GM19452 (cell line): ENCODE measurements at regions not wholly inside any gene's neighbourhood (a gene's known extent, or its start where the extent isn't known, plus 50 kb on each side); places are given as distances from the start of the nearest gene placed in this dataset.
"Not testable (repeated sequence)": the region's sequence is repeated elsewhere in the genome, so short reads cannot be mapped to it uniquely, and the experiment has no call there.

Experiments
- ATAC-seq: cut with Tn5 transposase; IDR thresholded peaks from one replicate; pipeline ENCODE4 v1.9.1; 2021; ENCODE audit not compliant: unreplicated experiment

DNA sequence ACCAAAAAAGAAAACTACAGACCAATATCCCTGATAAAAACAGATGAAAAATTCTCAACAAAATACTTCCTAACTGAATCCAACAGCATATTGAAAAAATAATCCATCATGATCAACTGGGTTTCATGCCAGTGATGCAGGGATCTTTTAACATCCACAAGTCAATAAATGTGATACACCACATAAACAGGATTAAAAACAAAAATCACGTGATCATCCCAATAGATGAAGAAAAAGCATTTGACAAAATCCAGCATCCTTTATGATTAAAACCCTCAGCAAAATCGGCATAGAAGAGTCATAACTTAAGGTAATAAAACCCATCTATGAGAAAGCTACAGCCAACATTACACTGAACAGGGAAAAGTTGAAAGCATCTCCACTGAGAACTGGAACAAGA, 107.5 kb downstream of the DCLK3 start:
- no peak for ATAC-seq

DNA sequence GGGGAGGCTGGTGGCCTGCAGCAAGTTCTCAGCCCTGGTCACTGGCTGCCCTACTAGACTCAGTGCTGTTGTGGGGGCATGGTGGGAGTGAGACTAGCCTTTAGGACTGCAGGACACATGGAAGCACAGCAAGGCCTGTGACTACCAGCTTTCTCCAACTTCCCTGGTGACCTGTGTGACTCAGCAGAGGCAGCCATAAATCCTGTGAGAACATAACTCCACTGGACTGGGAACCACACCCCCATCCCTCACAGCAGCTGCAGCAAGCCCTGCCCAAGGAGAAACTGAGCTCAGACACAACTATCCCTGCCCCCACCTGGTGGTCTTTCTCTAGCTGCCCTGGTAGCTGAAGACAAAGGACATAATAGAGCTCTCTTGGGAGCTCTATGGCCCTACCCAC, 111.3 kb downstream of the DCLK3 start:
- ATAC-seq: no peak

DNA sequence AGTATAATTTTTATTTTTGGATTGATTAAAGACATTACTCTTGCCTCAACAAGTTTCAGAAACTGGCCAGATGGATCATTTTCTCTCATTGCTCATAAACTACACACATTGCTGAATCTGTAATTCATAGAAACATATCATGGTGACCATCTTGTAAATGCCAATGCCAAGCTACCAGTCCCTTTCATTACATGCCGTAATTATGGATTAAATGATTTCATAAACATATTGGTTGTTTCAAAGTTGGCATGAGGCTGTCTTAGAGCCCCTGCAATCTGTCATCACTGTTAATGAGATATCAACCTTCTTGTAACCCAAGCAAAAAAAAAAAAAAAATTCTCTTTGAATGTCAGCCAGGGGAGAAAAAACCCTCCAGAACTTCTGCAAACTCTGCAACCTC, 112.2 kb downstream of the DCLK3 start:
- no peak for ATAC-seq

DNA sequence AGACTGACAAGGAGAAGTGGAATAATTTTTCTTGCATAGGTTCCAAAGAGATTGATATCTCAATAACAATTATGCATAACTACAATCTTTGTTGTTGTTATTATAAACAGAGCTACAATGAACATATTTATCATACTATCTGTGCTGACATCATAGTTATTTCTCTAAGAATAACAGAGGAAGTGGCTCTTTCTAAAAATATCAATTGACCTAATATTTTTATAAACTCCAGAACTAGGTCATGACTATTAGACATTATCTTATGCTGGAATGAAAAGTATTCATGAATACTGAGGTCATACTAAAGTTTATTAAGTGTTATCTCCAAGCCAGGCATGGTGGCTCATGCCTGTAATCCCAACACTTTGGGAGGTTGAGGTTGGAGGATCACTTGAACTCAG, 114.1 kb downstream of the DCLK3 start:
- ATAC-seq: no peak

DNA sequence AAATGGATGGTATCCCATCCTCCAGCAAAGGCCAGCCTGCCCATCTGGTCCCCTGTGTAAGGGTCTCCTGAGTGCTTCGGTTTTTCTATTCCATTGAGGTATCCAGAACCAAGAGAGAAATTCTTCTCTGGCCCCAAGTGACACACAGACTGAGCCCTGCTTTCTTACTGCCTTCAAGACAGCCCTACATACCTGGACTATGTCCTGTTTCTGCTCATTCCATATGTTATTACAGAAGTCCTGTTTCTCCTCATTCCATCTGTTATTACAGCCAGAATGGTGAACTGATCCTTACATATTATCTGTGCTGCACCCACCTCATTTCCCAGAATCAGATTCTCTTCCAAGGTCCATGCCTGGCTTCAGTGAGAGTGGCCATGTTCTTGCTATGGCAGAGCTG, 115.2 kb downstream of the DCLK3 start:
- no peak for ATAC-seq

DNA sequence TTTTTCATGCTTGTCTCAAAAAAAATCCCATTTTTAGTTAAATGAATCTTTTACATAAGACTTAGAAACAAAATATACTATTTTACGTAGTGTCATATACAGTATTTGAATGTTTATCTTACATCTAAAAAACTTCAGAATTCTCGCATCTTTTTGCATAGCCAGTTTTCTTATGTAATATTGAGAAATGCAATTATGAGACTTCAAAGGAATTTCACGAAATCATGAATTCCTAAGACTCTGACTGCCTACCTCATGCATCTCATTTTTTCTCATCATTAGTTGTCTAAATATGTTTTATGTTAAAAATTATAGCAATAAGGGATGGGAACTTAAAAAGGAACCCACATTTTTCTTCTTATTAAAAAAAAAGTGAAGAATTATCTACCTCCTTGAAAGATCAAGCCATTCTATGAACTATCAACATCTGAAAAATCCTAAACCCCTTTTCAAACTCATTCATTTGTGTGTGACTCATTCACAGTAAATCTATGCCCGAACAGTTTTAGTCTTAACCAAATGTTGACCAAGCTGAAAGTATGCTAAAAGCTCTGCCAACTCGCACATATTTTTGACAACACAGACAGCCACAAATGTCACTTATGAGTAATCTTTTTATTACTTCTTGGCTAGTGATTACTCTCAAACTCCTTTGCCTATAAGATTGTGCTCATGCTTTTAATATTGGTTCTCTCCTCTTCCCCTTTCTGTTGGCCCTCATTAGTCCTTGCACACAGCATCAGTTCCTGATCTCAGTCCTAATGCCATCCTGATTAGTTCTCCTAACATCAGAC, 115.9 kb downstream of the DCLK3 start:
- ATAC-seq: peak; percentile 90

DNA sequence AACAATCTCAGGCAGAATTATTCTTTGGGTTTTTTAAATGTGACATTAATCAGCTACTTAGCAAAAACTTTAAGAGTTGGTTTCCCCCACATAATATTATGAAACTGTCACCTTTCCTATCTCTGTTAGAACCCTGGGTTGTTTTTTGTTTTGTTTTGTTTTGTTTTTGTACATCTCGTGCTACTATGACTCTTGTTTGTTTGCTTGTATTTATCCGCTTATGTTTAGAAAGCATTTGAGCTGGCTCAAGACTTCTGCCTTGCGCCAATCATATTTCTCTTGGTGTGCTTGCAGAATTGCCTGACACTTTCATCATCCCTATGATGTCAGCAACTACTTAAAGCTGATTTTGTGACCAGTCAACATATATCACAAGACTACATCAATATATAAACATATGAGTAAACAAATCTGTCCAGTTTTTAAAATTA, 116.9 kb downstream of the DCLK3 start:
- ATAC-seq: no peak

DNA sequence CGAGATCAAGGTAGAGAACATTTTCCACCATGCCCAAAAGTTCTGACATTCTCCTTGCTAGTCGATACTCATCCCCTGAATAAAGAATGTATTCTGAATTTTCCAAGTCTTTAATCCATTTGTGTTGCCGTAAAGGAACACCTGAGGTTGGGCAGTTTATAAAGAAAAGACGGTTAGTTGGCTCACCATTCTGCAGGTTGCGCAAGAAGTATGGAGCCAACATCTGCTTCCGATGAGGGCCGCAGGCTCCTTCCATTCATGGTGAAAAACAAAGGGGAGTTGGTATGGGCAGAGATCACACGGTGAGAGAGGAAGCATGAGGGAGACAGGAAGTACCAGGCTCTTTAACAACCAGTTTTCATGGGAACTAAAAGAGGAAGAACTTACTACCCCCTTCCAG, 121.2 kb downstream of the DCLK3 start:
- no peak for ATAC-seq

DNA sequence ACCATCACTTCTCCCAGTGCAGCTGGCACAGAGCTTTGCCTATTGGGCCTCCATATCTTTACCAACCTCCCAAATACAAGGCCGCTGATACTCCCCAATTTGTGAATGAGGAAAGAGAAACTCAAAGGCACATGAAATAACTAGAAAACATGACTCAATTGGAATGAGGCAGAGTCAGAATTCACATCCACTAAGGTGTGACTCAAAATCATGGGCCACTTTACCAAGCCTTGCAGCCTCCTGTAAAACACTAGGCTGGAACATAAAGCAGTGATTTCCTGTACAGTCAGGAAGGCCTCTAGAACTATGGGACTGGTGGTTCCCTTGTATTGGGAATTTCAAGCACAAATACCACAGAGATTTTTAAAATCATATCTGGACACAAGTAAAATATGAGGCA, 128.6 kb downstream of the DCLK3 start:
- ATAC-seq: no peak

DNA sequence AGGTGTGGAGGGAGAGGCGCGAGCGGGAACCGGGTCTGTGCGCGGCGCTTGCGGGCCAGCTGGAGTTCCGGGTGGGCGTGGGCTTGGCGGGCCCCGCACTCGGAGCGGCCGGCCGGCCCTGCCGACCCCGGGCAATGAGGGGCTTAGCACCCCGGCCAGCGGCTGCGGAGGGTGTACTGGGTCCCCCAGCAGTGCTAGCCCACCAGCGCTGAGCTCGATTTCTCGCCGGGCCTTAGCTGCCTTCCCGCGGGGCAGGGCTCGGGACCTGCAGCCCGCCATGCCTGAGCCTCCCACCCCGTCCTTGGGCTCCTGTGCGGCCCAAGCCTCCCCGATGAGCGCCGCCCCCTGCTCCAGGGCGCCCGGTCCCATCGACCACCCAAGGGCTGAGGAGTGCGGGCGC, 130.5 kb downstream of the DCLK3 start:
- not testable (repeated sequence) for ATAC-seq

DNA sequence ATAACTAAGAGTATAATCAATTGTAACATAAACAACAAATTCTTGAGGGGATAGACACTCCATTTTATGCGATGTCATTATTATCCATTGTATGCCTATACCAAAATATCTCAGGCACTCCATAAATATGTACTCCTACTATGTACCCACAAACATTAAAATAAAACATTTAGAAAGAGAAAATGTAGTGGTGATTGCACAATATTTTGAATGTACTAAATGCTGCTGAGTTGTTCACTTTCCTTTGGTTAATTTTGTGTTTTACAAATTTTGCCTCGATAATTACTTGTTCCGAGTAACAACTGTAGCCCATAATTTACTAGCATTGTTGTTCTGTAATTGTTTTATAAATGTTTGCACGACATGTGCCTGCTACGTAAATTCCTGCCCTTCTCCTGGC, 131.3 kb downstream of the DCLK3 start:
- no peak for ATAC-seq

DNA sequence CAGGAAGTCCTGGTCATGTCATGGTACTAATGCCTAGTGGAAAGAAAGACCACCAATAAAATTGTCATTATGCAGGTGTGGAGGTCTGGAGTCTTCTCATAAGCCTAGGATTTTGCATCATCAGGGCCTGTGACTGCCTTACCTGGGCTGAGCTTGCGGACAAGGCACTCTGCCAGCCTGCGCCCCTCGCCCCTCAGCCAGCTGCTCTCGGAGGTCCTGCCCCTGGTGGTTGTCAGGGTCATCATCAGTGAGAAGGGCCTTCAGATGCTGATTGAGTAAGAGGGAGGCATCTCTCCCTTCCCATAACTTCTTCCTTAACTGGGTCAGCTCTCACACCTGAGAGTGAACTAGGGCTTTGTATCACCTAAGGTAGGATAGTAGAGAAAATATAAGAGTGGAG, 132.8 kb downstream of the DCLK3 start:
- no peak for ATAC-seq

DNA sequence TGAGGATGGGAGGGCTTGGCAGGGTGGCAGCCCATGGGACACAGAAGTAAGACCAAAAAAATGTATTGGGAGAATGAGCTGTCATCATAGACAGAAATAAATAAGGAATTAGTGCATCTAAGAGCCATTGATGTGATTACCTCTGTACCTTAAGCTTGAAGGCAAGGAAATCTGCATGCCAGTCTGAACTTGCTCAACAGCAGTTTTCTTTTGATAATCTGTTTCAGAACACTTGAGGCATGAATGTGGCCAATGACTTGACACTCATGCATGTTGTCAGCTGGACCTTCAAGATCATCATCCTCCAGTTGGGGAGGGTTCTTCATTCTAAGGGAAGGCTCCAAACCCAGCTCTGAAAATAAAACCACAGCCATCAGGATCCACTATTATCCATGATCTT, 148.5 kb downstream of the DCLK3 start:
- no peak for ATAC-seq

DNA sequence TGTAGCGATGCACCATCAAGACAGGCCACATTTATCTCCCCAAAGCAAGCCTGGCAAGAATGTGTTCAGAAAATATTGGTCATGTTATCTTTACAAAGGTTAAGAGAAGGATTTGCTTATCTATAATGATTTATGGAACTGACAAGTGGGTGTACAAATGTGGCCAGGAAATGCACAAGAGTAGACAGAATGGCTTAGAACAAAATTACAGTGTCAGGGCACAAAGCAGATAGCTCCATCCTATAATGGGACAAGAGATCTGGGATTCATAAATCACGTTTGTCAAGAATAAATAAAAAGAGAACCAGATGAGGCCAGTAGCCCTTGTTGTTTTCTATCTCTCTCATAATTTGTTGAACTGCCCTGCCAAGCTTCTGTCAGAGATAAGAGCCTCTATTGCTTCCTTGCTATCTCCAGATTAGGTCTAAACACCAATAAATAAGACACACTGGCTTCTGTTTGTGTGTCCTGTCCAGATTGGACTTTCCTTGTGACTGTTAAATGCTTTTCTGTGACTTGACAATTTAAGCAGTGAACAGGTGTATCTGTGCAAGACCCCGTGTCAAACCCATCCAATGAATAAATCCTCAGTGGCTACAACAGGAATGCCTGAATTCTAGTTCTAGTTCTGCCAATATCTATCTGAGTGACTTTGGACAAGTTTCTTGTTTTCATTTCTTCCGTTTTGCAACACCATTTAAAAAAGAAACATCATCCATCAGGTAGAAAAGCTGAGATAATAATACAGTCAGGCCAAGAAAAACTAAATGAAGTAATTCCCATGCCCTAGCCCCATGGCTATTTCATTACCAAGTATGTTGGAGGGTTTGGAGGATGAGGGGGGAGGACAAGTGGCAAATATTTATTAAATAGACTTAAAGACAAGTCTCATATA, 157.2 kb downstream of the DCLK3 start:
- no peak for ATAC-seq

DNA sequence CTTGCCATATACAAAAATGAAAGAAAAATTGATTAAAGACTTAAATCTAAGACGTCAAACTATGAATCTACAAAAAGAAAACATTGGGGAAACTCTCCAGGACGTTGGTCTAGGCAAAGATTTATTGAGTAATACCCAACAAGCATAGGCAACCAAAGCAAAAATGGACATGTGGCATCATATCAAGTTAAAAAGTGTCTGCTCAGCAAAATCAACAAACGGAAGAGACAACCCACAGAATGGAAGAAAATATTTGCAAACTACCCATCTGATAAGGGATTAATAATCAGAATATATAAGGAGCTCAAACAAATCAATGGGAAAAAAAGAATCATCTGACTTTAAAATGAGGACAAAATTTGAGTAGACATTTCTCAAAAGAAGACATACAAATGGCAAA, 160.9 kb downstream of the DCLK3 start:
- no peak for ATAC-seq

DNA sequence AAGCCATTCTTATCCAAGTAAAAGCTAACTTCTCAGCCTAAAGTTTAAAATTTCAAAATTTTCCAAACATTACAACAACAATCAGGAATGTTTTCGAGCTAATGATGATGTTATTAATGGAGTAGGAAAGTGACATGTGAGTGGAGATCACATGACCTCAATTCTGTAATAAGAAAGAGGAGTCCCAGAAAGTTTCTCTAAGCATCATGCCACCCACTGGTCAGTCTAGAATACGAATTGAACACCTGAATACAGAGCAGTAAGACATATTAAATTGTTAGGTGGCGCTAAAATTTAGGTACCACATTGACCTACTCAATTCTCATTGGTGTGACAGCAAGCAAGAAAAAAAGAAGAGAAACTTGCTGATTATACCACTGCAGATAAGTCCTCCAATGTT, 163.9 kb downstream of the DCLK3 start:
- ATAC-seq: no peak
